Hematopoietic multipotent progenitor cell treated with erythropoietin and hydrocortisone succinate and interleukin-3 and kit ligand, for 17 days (in vitro differentiated cells): ENCODE measurements at regions not wholly inside any gene's neighbourhood (a gene's known extent, or its start where the extent isn't known, plus 50 kb on each side); places are given as distances from the start of the nearest gene placed in this dataset.
"Not testable (repeated sequence)": the region's sequence is repeated elsewhere in the genome, so short reads cannot be mapped to it uniquely, and the experiment has no call there.

Experiments used
- DNase-seq: peaks from one replicate; pipeline ENCODE4 v3.0.0-alpha.2; 2015; ENCODE audit warnings: low spot score

DNA sequence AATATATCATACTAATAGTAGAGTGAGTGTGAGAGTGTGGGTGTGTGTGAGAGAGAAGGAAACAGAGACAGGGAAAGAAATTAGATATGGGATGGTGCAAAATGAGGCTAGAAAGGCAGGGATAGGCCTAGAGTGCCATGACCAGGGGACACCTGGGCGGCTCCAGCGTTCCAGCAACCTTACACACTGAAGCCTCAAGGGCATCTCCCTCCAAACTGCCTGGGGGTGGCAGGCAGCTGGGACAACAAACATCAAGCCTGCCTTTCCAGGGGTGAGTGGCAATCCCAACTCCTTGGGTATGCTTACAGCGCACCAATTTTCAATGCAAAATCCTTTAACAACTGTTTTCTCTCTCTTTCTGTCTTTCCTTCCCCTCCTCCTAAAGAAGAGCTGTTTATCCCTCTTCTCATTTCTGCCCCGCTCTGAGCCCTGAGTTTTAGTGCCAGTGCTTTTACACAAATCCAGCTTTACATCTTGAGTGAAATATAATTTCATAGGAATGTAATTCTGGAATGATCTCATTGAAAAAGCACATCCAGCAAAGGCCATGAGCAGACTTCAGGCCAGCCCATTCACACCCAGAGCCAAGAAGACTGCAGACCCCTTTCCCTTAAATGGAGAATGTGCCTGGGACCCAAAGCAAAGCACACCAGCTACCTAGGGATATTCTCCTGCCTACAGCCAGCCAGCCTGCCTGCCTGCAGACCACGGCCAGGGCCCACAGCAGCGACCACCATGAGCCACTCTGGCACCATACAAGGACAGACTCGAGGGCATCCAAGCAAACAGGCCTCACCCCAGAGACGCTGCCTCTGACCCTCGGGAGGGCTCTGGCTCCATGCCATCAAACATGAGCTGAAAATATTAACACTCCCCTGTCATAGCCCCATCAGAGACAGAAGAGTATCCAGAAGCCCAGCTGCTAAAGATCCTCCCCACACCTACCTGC, 90.3 kb downstream of the RPL27A start:
- no peak for DNase-seq

DNA sequence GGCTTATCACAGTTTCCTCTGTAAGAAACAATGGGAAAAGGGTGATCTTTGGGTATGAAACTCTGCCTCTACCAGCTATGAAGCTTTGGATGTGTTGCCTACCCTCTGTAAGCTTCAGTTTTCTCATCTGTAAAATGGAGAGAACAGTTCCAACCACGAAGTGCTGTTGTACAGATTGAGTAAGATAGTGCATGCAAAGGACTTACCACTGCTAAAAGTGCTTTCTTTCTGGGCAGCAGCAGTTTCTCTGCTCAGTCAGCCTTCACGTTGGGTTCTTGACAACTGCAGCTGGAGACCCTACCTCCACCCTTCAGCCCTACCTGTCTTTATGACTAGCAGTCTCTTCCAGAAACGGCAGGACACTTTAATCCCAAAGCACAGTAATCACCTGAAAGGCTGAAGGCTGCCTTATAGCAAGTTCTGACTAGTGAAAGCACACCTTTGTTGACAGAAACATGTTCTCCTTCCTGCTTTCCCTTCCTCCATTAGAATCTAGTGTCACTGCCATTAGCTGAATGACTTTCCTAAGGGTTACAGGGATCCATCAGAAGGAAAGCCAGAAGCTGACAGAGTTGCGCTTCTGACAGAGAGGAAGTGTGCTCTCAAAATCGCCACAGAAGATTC, 91.4 kb downstream of the RPL27A start:
- no peak for DNase-seq

- not testable (repeated sequence) for DNase-seq
These were observed 92.3 kb downstream of the RPL27A start for GRCh38 chr11:8774916-8775315.

GRCh38 chr11:8775332-8775731, 92.7 kb downstream of the RPL27A start:
- no peak for DNase-seq

DNA sequence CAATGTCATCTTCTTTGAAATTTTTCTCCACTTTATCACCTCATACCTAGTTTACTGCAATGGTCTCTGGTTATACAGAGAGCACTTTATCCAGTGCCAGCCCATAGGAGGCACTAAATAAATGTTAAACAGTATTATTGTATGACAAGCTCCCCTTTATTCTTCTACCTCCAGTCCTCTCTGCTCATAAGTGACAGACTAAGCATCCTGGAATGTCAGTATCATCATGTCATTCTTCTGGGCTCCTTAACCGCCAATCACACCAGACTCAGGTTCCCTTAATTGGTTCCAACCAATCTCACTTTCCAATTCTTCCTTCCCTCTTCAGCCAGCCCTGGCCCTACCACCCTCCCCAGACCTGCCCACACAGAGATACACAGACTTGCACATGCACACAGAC, 93.1 kb downstream of the RPL27A start:
- DNase-seq, result no peak

GRCh38 chr11:8776209-8776608, 93.6 kb downstream of the RPL27A start:
- no peak for DNase-seq

DNA sequence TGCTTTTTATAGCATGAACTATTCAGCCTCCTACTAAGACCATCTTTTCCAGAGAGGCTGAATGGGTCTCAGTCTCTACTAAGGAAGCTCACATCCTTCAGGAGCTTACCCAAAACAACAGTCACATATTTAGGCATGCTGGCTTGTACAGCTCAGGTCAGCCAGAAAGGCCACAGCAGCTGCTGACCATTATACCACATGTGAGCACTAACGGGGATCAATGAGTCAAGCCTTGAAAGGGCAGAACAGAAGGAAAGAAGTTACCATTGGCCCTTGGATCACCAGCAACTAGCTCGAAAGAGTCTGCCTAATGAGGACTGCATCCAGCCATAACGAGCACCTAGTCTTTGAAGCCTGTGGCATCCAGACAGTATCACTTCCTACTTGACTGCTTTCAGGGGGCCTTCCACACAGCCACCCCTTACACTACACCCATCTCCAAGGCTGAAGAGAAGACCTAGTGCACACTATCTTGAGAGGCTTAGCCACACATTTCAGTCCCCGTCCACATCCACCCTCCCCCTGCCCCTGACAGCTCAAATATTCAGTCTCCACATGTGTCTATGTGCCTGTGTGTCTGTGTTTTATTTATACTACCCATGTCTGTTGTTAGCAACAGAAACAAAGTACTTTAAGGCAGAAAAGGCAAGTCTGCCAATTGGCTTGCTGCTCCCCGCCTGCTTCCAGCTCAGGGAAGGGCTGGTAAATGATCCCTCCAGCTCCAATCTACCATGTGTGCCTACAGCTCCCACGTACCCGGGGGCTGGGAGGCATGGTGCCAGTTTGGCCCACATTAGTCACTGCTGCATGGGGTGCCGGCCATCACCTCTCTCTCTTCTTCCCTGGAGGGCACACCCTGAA, 95.5 kb downstream of the RPL27A start:
- DNase-seq, result no peak

DNA sequence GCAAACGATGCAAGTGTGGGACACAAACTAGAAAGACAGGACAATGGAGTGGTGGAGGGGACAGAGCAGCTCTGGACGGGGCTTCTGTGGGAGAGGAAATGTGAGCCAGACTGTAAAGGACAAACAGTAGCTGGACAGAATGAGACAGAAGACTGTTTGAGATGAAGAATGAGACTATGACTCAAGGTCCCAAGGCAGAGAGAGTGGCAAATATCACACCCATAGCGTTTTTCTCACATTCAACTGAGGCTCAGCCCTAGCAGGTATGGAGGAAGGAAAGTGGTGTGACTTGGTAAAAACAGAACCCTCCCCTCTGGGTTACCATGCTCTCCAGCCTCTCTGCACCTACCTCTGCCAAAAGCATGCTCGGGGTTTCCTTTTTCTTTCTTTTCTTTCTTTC, 96.5 kb downstream of the RPL27A start:
- no peak for DNase-seq

GRCh38 chr11:8779732-8780131, 97.1 kb downstream of the RPL27A start:
- DNase-seq, result no peak

DNA sequence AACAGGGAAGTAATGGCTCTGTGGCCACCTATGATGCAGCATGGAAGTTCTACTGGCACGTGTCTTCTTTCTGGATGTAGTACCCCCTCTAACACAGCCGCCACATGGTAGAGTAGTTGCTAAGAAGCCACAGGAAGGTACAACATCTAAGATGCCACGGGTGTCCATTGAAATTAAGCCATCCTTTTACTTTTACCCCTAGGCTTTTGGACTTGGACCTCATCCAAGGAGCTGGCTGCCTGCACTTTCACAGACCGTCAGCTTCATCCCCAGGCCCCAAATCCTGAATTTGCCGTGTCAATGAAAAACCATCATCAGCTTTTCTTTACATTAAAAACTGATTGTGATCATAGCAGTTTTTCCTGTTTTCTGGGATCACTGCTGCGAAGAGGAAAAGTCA, 102.4 kb downstream of the RPL27A start:
- no peak for DNase-seq

- no peak for DNase-seq
These were observed 102.9 kb downstream of the RPL27A start for GRCh38 chr11:8785457-8785856.

GRCh38 chr11:8785998-8786397, 103.4 kb downstream of the RPL27A start:
- no peak for DNase-seq

GRCh38 chr11:8786933-8787332, 104.3 kb downstream of the RPL27A start:
- no peak for DNase-seq

DNA sequence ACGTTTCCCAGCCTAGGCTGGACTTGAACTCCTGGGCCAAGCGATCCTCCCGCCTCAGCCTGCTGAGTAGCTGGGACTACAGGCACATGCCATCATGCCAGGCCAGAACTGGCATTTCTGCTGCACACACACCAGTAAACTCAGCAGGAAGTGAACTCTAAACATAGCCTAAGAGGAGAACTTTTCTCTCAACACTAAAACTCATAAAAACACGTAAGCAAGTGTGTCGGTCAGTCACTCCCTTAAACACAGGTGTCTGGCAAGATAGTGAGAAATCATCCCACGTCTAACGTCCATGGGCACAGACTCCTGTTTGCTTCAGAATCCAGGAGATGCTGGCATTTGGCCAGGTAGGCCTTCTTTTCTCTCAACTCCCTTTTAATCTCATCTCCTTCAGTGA, 104.8 kb downstream of the RPL27A start:
- peak; percentile 61 for DNase-seq

GRCh38 chr11:8788616-8789015, 106.0 kb downstream of the RPL27A start:
- no peak for DNase-seq

DNA sequence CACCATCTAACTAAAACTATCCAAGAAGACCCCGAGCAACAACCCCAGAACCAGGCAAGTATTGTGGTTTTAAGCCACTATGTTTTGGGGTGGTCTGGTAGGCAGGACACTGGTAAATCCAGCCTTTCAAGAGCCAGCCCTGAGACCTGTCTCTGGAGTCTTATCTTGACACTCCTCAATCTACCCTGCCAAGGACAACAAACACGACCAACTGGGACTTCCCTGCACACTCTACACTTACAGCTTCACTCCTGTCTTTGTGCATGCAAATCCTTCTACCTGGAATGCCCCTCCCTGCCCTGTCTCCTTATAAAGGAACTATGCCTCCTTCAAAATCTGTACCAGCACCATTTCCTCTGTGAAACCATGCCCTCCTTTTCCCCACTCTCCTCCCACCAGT, 107.3 kb downstream of the RPL27A start:
- DNase-seq, result no peak

- no peak for DNase-seq
These were observed 108.4 kb downstream of the RPL27A start for GRCh38 chr11:8790968-8791367.

DNA sequence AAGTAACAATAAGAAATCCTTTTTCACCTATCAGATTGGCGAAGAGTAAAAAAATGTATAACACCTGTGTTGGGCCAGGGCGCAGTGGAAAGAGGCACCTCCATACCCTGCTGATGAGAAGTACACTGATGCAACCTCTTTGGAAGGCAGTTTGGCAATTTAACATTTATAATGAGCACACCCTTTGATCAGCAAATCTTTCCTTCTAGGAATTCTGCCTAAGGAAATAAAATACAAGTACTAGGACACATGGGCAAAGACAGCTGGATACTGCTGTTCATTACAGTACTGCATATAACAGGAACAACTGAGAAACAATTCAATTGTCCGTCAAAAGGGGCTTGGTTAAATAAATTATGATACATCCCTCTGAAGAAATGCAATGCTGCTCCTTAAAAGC, 110.1 kb downstream of the RPL27A start:
- DNase-seq, result no peak

GRCh38 chr11:8793114-8793777, 110.7 kb downstream of the RPL27A start:
- no peak for DNase-seq

DNA sequence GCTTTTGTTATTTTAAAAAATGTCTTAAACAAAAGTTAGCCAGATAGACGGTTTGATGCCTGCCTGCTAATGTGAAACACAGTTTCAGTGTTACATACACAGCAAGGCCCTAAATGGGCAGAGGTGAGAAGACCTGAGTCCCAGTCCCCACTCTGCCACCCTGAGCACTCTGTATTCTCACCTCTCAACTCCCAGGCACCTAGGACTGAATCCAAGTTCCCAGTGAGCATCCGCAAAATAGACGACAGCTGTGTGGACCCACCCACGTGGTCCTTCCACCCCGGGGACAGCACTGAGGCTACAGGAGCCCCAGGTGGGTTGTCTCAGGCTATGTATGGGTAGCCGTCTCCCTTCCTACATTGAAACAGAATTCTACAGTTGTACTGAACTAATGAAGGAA, 111.5 kb downstream of the RPL27A start:
- no peak for DNase-seq

DNA sequence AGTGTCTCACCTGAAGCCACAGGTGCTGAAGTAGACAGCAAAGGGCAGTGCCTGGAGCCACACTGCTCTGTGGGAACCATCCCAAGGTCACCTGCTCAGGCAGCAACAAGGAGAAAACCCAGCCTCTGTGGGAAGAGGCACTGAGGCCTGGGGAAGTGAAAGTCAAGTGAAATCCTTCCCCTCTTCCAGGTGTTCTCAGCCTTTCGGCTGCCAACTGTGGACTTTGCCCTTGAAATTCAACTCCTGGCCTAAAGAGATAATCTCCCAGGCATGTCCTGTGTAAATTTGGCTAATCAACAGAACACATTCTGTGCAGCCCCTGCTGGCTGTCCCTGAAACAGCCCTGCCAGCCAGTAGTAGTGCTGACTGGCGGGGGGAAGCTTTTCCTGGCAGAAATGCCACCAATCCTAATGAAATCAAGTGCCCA, 112.1 kb downstream of the RPL27A start:
- DNase-seq, result peak; percentile 80

- no peak for DNase-seq
These were observed 114.0 kb upstream of the AKIP1 start for GRCh38 chr11:8796941-8797340.
